Ishikawa (cell line): ENCODE measurements at regions not wholly inside any gene's neighbourhood (a gene's known extent, or its start where the extent isn't known, plus 50 kb on each side); places are given as distances from the start of the nearest gene placed in this dataset.

Source experiments
- CEBPB ChIP-seq: IDR thresholded peaks from 2 replicates; pipeline ENCODE4 v1.6.1; 2012
- CREB1 ChIP-seq: IDR thresholded peaks from 2 replicates; pipeline ENCODE4 v1.6.1; 2012; ENCODE audit warnings: low read depth
- EGR1 ChIP-seq: IDR thresholded peaks from 2 replicates; pipeline ENCODE4 v1.6.1; 2012
- EP300 ChIP-seq: IDR thresholded peaks from 2 replicates; pipeline ENCODE4 v1.6.1; 2012; ENCODE audit warnings: borderline replicate concordance
- FOXM1 ChIP-seq: IDR thresholded peaks from 2 replicates; pipeline ENCODE4 v1.6.1; 2012; ENCODE audit warnings: low read depth, borderline replicate concordance
- NFIC ChIP-seq: IDR thresholded peaks from 2 replicates; pipeline ENCODE4 v1.6.1; 2012
- RAD21 ChIP-seq: IDR thresholded peaks from 2 replicates; pipeline ENCODE4 v1.6.1; 2012; ENCODE audit warnings: low read depth
- TAF1 ChIP-seq: IDR thresholded peaks from 2 replicates; pipeline ENCODE4 v1.6.1; 2012; ENCODE audit warnings: low read depth, mild to moderate bottlenecking
- TCF12 ChIP-seq: IDR thresholded peaks from 2 replicates; pipeline ENCODE4 v1.6.1; 2012; ENCODE audit warnings: low read depth
- TEAD4 ChIP-seq: IDR thresholded peaks from 2 replicates; pipeline ENCODE4 v1.6.1; 2012
- USF1 ChIP-seq: IDR thresholded peaks from 2 replicates; pipeline ENCODE4 v1.6.1; 2012
- YY1 ChIP-seq: IDR thresholded peaks from 2 replicates; pipeline ENCODE4 v1.6.1; 2012; ENCODE audit warnings: low read depth
- ZBTB7A ChIP-seq: IDR thresholded peaks from 2 replicates; pipeline ENCODE4 v1.6.1; 2012; ENCODE audit warnings: low read depth
- TF ChIP-seq, protein P1 (sequence below): IDR thresholded peaks from 2 replicates; pipeline ENCODE4 v1.6.1; 2012
- TF ChIP-seq, protein P2 (sequence below): IDR thresholded peaks from 2 replicates; pipeline ENCODE4 v1.6.1; 2012; ENCODE audit warnings: low read depth, mild to moderate bottlenecking

DNA sequence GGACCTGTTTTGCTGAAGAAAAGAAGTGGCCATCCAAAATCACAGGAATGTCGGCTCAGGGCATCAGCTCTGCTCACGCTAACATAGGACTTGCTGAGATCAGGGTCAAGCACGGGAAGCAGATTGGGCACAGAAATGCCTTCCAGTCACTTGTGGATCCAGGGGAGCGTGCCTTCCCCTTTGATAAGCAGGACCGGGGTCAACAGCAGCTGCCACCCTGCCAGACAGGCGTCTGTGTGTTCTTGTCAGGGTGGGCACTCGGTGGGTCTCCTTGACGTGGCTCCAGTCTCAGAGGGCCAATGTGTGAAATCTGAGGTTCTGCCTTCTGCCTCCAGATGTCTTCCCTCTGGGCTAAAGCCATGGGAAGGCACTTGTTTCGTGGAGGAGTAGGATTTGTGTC, 313.7 kb upstream of the IRX4 start:
- TF ChIP-seq TEAD4 (no peak), CREB1 (no peak), TAF1 (no peak), TCF12 (no peak), CEBPB (no peak), NFIC (no peak), FOXM1 (no peak), RAD21 (no peak), YY1 (no peak), ZBTB7A (no peak), EP300 (no peak), USF1 (no peak), EGR1 (no peak)
- TF ChIP-seq, protein P1, sequence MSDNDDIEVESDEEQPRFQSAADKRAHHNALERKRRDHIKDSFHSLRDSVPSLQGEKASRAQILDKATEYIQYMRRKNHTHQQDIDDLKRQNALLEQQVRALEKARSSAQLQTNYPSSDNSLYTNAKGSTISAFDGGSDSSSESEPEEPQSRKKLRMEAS: no peak
- TF ChIP-seq, protein P2, sequence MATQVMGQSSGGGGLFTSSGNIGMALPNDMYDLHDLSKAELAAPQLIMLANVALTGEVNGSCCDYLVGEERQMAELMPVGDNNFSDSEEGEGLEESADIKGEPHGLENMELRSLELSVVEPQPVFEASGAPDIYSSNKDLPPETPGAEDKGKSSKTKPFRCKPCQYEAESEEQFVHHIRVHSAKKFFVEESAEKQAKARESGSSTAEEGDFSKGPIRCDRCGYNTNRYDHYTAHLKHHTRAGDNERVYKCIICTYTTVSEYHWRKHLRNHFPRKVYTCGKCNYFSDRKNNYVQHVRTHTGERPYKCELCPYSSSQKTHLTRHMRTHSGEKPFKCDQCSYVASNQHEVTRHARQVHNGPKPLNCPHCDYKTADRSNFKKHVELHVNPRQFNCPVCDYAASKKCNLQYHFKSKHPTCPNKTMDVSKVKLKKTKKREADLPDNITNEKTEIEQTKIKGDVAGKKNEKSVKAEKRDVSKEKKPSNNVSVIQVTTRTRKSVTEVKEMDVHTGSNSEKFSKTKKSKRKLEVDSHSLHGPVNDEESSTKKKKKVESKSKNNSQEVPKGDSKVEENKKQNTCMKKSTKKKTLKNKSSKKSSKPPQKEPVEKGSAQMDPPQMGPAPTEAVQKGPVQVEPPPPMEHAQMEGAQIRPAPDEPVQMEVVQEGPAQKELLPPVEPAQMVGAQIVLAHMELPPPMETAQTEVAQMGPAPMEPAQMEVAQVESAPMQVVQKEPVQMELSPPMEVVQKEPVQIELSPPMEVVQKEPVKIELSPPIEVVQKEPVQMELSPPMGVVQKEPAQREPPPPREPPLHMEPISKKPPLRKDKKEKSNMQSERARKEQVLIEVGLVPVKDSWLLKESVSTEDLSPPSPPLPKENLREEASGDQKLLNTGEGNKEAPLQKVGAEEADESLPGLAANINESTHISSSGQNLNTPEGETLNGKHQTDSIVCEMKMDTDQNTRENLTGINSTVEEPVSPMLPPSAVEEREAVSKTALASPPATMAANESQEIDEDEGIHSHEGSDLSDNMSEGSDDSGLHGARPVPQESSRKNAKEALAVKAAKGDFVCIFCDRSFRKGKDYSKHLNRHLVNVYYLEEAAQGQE: no peak

- TF ChIP-seq NFIC (no peak), EGR1 (no peak), FOXM1 (no peak)
These were observed 312.2 kb upstream of the IRX4 start for GRCh38 chr5:2194949-2195348.

GRCh38 chr5:2194236-2194555, 311.5 kb upstream of the IRX4 start:
- TF ChIP-seq TEAD4 (no peak), NFIC (no peak), FOXM1 (no peak), EGR1 (no peak), TAF1 (no peak), ZBTB7A (no peak), TCF12 (no peak)
- TF ChIP-seq, protein P1: no peak

DNA sequence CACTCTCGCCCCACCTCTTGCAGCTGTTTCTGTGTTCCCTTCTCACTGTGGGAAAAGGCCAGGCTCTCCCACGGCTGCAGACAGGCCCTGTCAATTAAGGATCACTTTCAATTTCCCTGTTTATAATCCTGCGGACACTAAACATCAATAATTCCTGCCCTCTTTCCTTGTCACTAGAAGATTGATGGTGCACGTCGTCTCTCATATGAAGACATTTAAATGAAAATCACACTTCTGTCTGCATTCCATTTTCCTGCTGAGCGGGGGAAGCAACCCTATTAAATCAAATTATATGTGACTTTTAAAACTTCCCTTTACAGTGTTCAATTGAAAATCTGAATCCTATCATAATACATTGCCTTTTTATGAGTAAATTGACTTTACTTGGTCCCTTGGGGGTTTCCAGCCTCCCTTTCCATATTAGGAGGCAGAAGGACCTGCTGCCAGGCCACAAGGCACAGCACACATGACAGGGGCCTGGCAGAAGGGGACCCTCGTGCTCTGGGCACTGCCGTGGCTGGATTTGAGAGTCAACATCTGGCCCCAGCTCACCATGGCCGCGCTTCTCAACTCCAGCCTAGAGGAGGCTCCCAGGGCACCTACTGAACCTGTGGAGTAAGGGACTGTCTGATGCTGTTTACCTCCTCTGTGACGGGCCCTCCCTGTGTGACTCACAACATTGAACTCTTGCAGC, 311.0 kb upstream of the IRX4 start:
- TF ChIP-seq TEAD4 (no peak), RAD21 (no peak), EP300 (no peak), CEBPB (no peak), TCF12 (no peak), YY1 (no peak), EGR1 (no peak), NFIC (no peak), USF1 (no peak), ZBTB7A (no peak), FOXM1 (no peak), CREB1 (no peak), TAF1 (no peak)
- TF ChIP-seq, protein P1: no peak
- TF ChIP-seq, protein P2: no peak

DNA sequence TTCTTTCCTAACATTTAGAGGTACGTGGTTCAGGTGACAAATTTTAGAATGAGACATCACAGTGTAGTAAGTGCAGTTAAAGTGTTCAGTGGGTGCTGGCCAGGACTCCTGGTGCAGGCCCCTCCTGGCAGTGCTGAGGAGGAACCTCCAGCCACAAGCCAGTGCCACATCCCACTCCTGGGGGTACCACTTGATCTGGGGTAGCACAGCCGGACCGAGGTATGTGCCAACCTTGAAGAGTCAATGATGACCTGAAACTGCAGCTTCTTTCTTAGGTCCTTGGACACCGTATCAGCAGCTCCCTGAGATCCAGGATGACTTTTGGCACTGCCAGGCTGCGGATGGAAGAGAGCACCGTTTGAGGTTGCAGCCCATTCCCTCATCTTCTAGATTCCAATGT, 310.4 kb upstream of the IRX4 start:
- TF ChIP-seq, protein P1: no peak
- TF ChIP-seq EP300: no peak
- TF ChIP-seq, protein P2: no peak
- no peak for TF ChIP-seq NFIC
- TF ChIP-seq YY1: no peak
- TF ChIP-seq TCF12: no peak
